MCF 10A (cell line): ENCODE measurements at regions not wholly inside any gene's neighbourhood (a gene's known extent, or its start where the extent isn't known, plus 50 kb on each side); places are given as distances from the start of the nearest gene placed in this dataset.

Experiments
- BruUV-seq: library from RNA; stranded (reverse); fragments of 400-500 nt; replicated peaks from 2 replicates; lab custom pipeline; 2021; lab: Mats Ljungman, UMichigan
- CTCF ChIA-PET: fragments of 300-600 bp; sonication (Branson Sonifier 250); formaldehyde crosslinking; extraction: SDS; loops from one replicate; lab custom pipeline; 2021; ENCODE audit warnings: antibody characterized with exemption, inconsistent platforms; lab: Yijun Ruan, JAX
- POLR2A ChIA-PET: fragments of 300-600, 350-650 bp; sonication (Branson Sonifier 250); formaldehyde crosslinking; extraction: SDS; loops from one replicate; lab custom pipeline; 2020; ENCODE audit warnings: antibody characterized with exemption, inconsistent platforms; lab: Yijun Ruan, JAX
- DNase-seq: peaks from one replicate; pipeline ENCODE4 v3.0.0-alpha.2; 2018; ENCODE audit not compliant: unreplicated experiment
- H3K27ac Mint-ChIP-seq: one replicate; pipeline ENCODE4 v1.8.0; 2022; ENCODE audit warnings: mild to moderate bottlenecking, low read depth, mixed read lengths; ENCODE audit not compliant: unreplicated experiment
- H3K27me3 Mint-ChIP-seq: one replicate; pipeline ENCODE4 v1.8.0; 2022; ENCODE audit warnings: mixed read lengths; ENCODE audit not compliant: insufficient read depth, unreplicated experiment
- H3K36me3 Mint-ChIP-seq: one replicate; pipeline ENCODE4 v1.8.0; 2022; ENCODE audit warnings: mild to moderate bottlenecking, moderate library complexity, mixed read lengths; ENCODE audit not compliant: insufficient read depth, unreplicated experiment
- H3K4me1 Mint-ChIP-seq: one replicate; pipeline ENCODE4 v1.8.0; 2022; ENCODE audit warnings: mixed read lengths; ENCODE audit not compliant: insufficient read depth, unreplicated experiment
- H3K4me3 Mint-ChIP-seq: one replicate; pipeline ENCODE4 v1.8.0; 2022; ENCODE audit warnings: mild to moderate bottlenecking, moderate library complexity, mixed read lengths; ENCODE audit not compliant: unreplicated experiment
- H3K9me3 Mint-ChIP-seq: one replicate; pipeline ENCODE4 v1.8.0; 2022; ENCODE audit warnings: mixed read lengths; ENCODE audit not compliant: unreplicated experiment
- intact Hi-C: fragments of 100-400 bp; cut with micrococcal nuclease; formaldehyde crosslinking; loops from 2 replicates; pipeline ENCODE4 v1.14.1; 2022
- TF ChIP-seq, protein P1 (sequence below): fragments of 200-600 bp; IDR thresholded peaks from one replicate; pipeline ENCODE4 v1.8.0; 2022; ENCODE audit warnings: antibody characterized with exemption, mild to moderate bottlenecking; ENCODE audit not compliant: unreplicated experiment

DNA sequence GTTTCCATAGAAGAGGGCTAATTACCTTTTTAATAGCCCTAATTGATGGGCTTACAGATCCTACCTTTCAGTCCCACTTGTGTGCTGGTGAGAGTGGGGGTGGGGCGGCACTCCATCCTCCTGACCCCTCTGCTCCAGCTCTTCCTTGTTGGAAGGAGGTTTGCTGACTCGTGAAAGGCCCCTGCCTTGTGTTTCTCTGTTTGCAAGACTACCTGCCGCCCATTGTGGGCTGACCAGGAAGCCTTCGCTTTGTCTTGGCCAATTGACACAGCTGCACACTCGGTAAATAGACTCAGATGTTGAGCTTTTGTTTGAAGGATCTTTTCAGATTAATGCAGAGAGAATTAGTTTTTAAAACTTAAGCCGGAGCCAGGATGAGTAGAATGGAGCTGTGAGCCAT, 197.3 kb upstream of the HES1 start:
- ChIA-PET CTCF (no interaction called here), POLR2A (interaction anchor here (0.7 kb wide), 1 partner anchor 384 kb away, joined by 3 read pairs; no protein-coding TSS in a partner anchor)
- TF ChIP-seq, protein P1, sequence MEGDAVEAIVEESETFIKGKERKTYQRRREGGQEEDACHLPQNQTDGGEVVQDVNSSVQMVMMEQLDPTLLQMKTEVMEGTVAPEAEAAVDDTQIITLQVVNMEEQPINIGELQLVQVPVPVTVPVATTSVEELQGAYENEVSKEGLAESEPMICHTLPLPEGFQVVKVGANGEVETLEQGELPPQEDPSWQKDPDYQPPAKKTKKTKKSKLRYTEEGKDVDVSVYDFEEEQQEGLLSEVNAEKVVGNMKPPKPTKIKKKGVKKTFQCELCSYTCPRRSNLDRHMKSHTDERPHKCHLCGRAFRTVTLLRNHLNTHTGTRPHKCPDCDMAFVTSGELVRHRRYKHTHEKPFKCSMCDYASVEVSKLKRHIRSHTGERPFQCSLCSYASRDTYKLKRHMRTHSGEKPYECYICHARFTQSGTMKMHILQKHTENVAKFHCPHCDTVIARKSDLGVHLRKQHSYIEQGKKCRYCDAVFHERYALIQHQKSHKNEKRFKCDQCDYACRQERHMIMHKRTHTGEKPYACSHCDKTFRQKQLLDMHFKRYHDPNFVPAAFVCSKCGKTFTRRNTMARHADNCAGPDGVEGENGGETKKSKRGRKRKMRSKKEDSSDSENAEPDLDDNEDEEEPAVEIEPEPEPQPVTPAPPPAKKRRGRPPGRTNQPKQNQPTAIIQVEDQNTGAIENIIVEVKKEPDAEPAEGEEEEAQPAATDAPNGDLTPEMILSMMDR: no peak
- no peak for DNase-seq
- H3K36me3 Mint-ChIP-seq: no peaks in the 10 kb centered on the region
- no peaks in the 10 kb centered on the region for H3K27me3 Mint-ChIP-seq
- no peak overlapping the region for H3K4me3 Mint-ChIP-seq
- no peaks in the 10 kb centered on the region for H3K9me3 Mint-ChIP-seq
- H3K27ac Mint-ChIP-seq: no peak overlapping the region
- intact Hi-C loops: no loop called here
- no peaks in the 10 kb centered on the region for H3K4me1 Mint-ChIP-seq
- BruUV-seq: no TSS peak

DNA sequence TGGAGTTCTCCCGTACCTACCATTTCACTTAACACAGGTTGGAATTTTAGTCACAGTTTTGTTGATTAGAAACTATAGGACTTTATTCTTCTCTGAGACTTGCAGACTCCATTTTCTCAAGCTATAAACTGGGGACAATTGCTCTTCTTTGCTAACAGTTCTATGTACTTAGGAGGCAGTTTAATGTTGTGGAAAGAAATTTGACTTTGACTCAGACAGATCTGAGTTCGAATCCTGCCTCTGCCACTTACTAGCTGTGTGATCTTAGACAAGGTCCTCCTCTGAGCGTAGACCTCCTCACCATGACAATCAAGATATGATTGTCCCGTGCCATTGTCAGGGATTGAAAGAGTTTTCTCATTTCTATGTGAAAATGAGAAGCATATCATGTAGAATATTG, 196.4 kb upstream of the HES1 start:
- no peak overlapping the region for H3K4me3 Mint-ChIP-seq

GRCh38 chr3:193940526-193940925, 195.4 kb upstream of the HES1 start:
- no TSS peak for BruUV-seq
- DNase-seq: no peak
- H3K27me3 Mint-ChIP-seq: no peaks in the 10 kb centered on the region
- no peaks in the 10 kb centered on the region for H3K9me3 Mint-ChIP-seq
- no peaks in the 10 kb centered on the region for H3K4me1 Mint-ChIP-seq
- H3K27ac Mint-ChIP-seq: no peak overlapping the region
- ChIA-PET POLR2A (interaction anchor here (1.0 kb wide), 2 partner anchors 11 to 12 kb away, joined by 3 to 4 read pairs; no protein-coding TSS in a partner anchor), CTCF (interaction anchor here (0.6 kb wide), 2 partner anchors 11 to 16 kb away, joined by 3 read pairs; no protein-coding TSS in a partner anchor)
- intact Hi-C loops: no loop called here
- no peak overlapping the region for H3K4me3 Mint-ChIP-seq
- H3K36me3 Mint-ChIP-seq: no peaks in the 10 kb centered on the region
- TF ChIP-seq, protein P1: no peak

More for the DNA sequence above, 196.4 kb upstream of the HES1 start:
- BruUV-seq: no TSS peak
- TF ChIP-seq, protein P1: no peak
- Mint-ChIP-seq H3K9me3 (no peaks in the 10 kb centered on the region), H3K36me3 (no peaks in the 10 kb centered on the region), H3K27me3 (no peaks in the 10 kb centered on the region), H3K27ac (no peak overlapping the region), H3K4me1 (no peaks in the 10 kb centered on the region)
- intact Hi-C loops: no loop called here
- CTCF ChIA-PET: interaction anchor here (0.6 kb wide), 1 partner anchor 277 kb away, joined by 3 read pairs; no protein-coding TSS in a partner anchor
- POLR2A ChIA-PET: interaction anchor here (1.0 to 1.3 kb wide), 2 partner anchors 12 to 20 kb away, joined by 3 to 4 read pairs; no protein-coding TSS in a partner anchor
- DNase-seq: no peak

- ChIA-PET POLR2A (no interaction called here), CTCF (interaction anchor here (0.5 to 0.7 kb wide), 3 partner anchors 10 to 568 kb away, joined by 3 read pairs; no protein-coding TSS in a partner anchor)
- no peaks in the 10 kb centered on the region for H3K36me3 Mint-ChIP-seq
- no peak overlapping the region for H3K27ac Mint-ChIP-seq
- no peaks in the 10 kb centered on the region for H3K27me3 Mint-ChIP-seq
- DNase-seq: no peak
- BruUV-seq: no TSS peak
- no peak overlapping the region for H3K4me3 Mint-ChIP-seq
- TF ChIP-seq, protein P1: no peak
- intact Hi-C loops: no loop called here
- H3K9me3 Mint-ChIP-seq: no peaks in the 10 kb centered on the region
- no peaks in the 10 kb centered on the region for H3K4me1 Mint-ChIP-seq
Measured at GRCh38 chr3:193941486-193941885, 194.5 kb upstream of the HES1 start.
